HG03432 (cell line): ENCODE measurements at regions not wholly inside any gene's neighbourhood (a gene's known extent, or its start where the extent isn't known, plus 50 kb on each side); places are given as distances from the start of the nearest gene placed in this dataset.
A peak's percentile ranks its signal among the peaks of the same experiment; 100 is the strongest.

ENCODE experiments used
- ATAC-seq: cut with Tn5 transposase; IDR thresholded peaks from one replicate; pipeline ENCODE4 v1.9.1; 2021; ENCODE audit warnings: mild to moderate bottlenecking, moderate library complexity; ENCODE audit not compliant: unreplicated experiment

DNA sequence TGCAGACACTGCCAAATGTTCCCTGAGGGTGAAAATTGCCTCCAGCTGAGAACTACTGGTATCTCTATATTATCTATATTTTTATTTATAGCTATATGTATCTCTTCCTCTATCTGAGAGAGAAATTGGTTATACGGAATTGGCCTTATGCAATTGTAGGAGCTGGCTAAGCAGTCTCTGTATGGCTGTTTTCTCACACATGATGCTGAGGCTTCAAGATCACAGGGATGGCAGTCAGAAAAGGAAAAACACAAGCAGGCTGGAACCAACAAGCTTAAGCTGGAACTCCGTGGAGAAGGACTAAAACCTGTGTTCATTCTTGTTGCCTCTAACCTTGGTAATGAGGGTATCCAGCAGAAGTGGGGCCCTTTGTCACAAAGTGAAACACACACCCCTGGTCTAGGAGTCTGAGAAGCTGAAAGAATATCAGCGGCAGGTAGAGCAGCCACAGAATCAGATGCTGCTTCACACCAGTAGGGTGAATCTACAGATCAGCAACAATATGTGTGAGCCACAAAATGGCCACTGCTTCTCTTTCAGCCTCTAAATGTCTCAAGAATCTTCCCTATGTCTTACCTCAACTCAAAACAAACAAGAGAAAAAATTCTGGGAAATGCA, 166.5 kb upstream of the PPP1R2C start:
- peak; percentile 17 for ATAC-seq

DNA sequence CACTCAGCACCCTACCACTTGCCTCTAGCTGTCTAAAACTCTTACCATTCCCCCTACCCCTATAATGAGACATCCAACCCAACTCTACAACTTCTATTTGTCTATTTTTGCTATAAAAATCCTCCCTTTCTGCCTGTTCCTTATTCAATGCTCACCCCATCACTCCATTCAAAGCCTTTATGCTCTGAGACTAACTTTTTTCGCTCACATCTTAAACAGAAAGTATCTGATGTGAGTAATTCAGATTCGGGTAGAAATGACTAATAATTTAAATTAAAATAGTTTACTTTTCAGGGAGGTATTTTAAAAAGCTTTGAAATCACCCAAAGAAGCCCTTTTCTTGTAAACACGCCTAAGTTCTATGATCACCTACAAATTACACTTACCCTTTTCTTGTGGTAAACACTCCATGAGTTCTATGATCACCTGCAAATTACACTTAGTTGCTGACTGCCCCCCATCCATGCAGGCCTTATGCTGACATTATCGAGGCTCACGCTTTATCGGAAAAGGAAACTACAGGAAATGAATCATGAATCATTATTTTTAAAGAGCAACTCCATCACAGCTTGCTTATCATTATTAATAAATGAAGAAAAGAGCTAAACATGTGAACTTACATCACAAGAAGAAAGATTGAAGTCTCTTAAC, 168.7 kb upstream of the PPP1R2C start:
- ATAC-seq: no peak

GRCh38 chrX:42948723-42949657, 171.0 kb upstream of the PPP1R2C start:
- ATAC-seq: no peak

DNA sequence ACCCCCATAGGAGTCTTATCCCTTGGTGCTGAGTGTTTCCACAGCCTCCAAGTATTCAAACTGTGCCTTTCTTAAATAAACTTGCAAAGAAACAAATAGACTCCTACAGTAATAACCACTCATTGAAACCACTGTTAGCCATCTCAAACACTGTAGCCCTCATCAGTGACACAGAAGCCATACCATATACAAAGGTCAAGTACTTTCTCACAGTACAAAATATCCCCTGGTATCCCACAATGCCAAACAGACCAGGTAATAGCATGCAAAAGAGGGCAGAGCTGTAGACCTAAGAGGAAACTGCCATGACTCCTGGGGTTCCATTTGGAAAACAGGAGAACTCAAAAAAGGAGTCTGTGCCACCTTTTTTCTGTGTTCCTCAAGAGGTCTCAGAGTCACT, 173.8 kb upstream of the PPP1R2C start:
- ATAC-seq: no peak

DNA sequence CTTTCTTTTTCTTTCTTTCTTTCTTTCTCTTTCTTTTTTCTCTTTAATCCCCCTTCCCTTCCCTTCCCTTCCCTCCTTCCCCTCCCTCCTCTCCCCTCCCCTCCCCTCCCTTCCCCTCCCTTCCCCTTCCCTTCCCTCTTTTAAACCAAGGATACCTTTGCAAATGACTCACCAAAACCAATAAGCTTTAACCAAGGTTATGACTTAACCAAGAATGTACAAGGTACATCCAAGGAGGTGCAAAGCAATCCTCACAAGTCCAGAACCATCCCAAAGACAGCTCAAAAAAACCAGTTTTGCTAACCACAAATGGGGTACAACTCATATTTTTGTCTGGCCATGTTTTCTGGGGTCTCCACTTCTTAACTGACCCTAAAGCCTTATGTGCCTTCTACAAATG, 174.7 kb upstream of the PPP1R2C start:
- ATAC-seq: no peak

GRCh38 chrX:42954880-42955279, 176.9 kb upstream of the PPP1R2C start:
- peak; percentile 29 for ATAC-seq

GRCh38 chrX:42955349-42955748, 177.4 kb upstream of the PPP1R2C start:
- peak; percentile 82 for ATAC-seq

DNA sequence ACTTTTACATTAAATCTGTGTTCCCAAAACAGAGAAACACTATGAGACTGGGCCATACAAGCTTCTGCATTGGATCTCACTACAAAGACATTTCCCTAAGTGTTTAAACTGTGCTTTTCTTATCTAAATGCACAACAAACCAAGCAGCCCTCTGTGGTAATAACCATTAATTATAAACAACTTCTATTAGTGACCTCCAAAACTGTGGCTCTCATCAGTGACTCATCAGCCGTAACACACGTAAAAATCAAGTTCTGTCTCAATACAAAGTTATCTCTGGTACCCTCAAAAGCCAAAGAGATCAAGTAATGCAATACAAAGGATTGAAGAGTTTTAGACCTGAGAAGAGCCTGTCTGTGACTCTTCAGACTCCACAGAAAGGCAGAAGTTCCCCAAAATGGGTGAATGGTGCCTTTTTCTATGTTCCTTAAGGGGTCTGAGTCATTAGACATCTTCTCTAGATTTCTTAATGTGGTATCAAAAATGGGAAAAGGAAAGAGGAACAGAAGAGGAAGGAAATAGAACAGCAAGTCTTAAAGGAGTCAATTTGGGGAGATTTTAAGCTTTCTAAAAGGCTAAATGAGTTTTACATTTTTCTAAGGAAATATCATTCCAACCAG, 189.8 kb upstream of the PPP1R2C start:
- no peak for ATAC-seq

DNA sequence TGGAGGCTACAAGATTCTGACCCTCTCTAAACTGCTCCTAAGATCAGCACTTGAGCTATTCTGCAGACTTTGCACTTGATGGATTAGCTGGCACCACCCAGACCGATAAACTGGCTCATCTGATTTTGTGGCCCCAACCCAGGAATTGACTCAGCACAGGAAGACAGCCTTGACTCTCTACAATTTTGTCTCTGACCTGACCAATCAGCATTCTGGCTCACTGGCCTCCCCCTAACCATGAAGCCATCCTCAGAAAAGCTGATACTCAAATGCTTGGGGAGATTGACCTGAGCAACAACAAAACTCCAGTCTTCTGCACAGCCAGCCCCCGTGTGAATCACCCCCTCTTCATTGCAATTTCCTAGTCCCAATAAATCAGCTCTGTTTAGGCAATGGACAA, 195.4 kb upstream of the PPP1R2C start:
- ATAC-seq: no peak

DNA sequence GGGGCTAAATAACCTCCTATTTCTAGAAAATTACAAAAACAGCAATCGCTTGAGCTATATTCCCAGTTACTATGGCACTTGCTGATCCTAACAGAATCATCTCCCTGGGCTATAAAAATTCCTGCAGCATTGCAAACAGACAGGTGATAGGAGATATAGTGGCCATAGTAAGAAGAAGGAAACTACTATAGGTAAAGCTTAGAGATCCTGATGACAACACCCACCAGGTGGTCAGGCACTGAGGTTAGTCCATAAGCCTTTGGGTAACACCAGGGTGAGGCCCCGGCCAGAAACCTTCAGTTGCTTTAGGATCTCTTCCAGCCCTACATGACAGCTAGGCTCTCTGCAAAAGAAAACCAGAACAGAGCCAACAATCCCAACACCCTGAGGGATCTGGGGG, 197.9 kb upstream of the PPP1R2C start:
- ATAC-seq: no peak

- no peak for ATAC-seq
These were observed 198.9 kb upstream of the PPP1R2C start for GRCh38 chrX:42976746-42977366.

- no peak for ATAC-seq
These were observed 200.9 kb upstream of the PPP1R2C start for GRCh38 chrX:42978655-42979379.

DNA sequence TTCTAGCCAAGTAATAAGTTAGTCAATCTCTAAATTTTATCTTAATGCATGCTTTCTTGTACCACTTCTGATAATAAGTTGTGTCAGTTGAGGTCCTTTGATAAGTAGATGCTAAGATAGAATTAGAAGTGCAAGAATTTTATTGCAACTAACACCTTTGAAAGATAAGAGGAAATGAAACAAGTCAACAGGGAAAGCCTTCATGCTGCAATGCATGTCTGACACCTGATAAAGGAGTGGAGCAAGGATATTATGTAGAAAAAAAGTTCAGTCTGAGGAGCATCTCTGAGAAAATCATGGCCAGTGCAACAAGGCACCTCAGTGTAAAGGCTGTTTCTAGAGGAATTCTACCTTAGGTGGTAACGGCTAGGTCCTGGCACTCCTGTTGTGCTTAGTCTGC, 210.7 kb upstream of the PPP1R2C start:
- no peak for ATAC-seq

DNA sequence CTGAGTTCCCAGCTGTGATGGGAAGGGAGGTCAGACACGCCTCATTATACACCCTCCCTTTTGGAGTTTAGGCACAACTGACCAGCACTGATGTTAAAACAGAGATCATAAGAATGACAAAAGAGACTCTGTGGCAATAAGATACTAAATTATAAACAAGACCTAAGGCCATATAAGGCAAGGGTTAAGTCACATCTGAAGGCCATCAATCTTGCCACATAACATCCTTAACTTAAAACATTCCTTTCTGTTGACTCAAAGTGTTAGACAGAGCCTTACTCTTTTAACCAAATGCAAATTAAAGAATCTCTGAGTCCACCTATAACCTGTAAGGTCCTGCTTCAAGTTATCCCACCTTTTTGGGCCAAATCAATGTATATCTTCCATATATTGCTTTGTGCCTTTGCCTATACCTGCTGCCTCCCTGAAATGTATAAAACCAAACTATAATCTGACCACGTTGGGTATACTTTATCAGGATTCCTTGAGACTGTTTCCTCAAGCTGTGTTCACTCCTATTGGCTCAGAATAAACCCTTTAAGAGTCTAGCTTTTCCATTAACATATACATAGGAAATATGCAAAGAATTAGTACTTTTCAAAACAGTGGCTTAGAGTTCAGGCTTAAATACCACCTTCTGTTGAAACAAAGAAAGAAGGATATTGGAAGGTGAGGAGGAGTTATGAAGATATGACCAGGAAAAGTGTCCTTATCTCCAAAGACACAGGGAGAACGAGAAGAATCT, 214.4 kb upstream of the PPP1R2C start:
- no peak for ATAC-seq

- ATAC-seq: no peak
These were observed 218.9 kb upstream of the PPP1R2C start for GRCh38 chrX:42996861-42997260.

- no peak for ATAC-seq
These were observed 222.2 kb upstream of the PPP1R2C start for GRCh38 chrX:43000121-43000520.

DNA sequence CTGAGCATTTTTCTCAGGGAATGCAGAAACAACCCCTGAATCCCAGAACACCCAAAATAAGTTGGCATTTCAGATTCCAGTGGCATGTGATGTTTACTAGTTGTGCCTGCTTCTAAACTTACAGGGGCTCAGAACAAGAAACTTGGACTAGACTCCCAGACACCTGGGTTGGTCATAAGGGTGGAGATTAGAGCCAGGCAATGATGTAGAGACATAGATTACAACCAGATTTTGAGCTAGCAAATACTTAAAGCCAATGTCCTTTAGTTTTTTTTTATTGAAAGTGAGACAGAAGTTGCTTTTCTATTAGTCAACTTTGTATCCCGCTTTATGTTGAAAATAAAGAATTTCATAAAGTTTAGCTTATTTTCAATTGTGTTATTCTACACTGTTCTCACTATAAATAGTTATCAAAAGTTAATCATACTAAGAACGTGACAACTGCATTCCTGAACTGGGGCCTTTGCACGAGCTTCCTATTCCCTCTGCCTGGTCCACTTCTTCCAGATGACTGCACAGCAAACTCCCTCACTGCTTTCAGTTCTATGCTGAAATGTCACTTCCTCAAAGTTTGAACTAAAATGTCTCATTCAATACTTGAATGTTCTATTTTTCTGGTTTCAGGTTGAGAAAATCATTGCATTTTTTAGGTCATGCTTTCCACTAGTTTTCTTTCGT, 224.7 kb upstream of the PPP1R2C start:
- ATAC-seq: peak; percentile 93

- peak; percentile 42 for ATAC-seq
These were observed 225.2 kb upstream of the PPP1R2C start for GRCh38 chrX:43003204-43003565.

GRCh38 chrX:43003939-43004338, 226.0 kb upstream of the PPP1R2C start:
- no peak for ATAC-seq
